Dendritic cell treated with granulocyte-macrophage colony-stimulating factor and Interleukin-4, amounts not matched to agents 40 ng/mL and 50 ng/mL, for 4 days (primary cell): ENCODE measurements at regions not wholly inside any gene's neighbourhood (a gene's known extent, or its start where the extent isn't known, plus 50 kb on each side); places are given as distances from the start of the nearest gene placed in this dataset.
"Not testable (repeated sequence)": the region's sequence is repeated elsewhere in the genome, so short reads cannot be mapped to it uniquely, and the experiment has no call there.

Experiments
- H3K27ac Mint-ChIP-seq: one replicate; pipeline ENCODE4 v1.8.0; 2022; ENCODE audit warnings: mild to moderate bottlenecking, mixed read lengths
- H3K27me3 Mint-ChIP-seq: one replicate; pipeline ENCODE4 v1.8.0; 2022; ENCODE audit warnings: mild to moderate bottlenecking, mixed read lengths
- H3K36me3 Mint-ChIP-seq: one replicate; pipeline ENCODE4 v1.8.0; 2022; ENCODE audit warnings: low read depth, mixed read lengths
- H3K4me1 Mint-ChIP-seq: one replicate; pipeline ENCODE4 v1.8.0; 2022; ENCODE audit warnings: low read depth, mixed read lengths
- H3K4me3 Mint-ChIP-seq: one replicate; pipeline ENCODE4 v1.8.0; 2022; ENCODE audit warnings: mild to moderate bottlenecking, moderate library complexity, mixed read lengths
- H3K9me3 Mint-ChIP-seq: one replicate; pipeline ENCODE4 v1.8.0; 2022; ENCODE audit warnings: mixed read lengths
- intact Hi-C: fragments of 100-400 bp; cut with micrococcal nuclease; formaldehyde crosslinking; loops from one replicate; pipeline ENCODE4 v1.15.0; 2022

DNA sequence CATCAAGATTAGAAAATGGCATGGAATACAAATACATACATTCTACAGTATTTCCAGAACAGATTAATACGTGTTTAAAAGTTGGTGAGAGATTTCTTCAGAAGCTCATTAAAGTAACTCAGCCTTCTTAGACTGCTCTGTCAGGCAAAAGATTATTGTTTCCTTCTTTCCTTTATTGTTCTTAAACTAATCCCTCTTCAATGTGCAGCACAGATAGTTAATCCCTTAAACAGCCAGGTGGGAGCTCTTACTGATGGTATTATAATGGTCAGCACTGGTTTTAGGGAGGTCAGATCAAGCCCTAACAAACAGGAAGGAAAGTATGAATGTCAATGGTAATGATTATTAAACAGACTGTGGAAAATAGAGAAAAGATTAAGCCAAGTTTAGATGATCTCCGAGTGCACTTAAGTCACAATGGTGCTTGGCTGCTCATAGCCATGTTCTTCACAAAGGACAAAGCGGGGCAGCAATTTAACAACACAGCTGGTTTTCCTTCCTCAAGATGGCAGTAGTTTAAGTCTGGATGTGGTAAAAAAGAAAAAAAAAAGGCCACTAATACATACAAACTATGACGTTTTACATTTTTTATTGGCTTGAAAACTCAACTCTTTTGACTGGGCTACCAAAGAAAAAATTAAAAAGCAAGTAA, 992.6 kb downstream of the PCDH9 start:
- H3K4me1 Mint-ChIP-seq, result no peaks in the 10 kb centered on the region
- H3K9me3 Mint-ChIP-seq, result peaks cover 32% of the 10 kb centered on the region
- H3K27me3 Mint-ChIP-seq, result no peaks in the 10 kb centered on the region
- H3K36me3 Mint-ChIP-seq, result no peaks in the 10 kb centered on the region
- intact Hi-C loops, result no loop called here
- no peak overlapping the region for H3K4me3 Mint-ChIP-seq
- no peak overlapping the region for H3K27ac Mint-ChIP-seq

DNA sequence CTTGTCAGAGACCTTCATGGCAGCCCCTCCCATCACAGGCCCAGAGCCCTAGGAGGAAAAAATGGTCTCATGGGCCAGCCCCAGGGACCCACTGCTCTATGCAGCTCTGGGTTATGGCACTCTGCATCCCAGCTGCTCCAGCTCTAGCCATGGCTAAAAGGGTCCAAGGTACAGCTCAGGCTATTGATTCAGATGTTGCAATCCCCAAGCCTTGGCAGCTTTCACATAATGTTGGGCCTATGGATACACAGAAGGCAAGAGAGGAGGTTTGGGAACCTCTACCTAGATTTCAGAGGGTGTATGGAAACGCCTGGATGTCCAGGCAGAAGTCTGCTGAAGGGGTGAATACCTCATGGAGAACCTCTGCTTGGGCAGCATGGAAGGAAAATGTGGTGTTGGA, 996.0 kb downstream of the PCDH9 start:
- H3K27ac Mint-ChIP-seq, result no peak overlapping the region
- H3K9me3 Mint-ChIP-seq, result peaks cover 65% of the 10 kb centered on the region
- H3K36me3 Mint-ChIP-seq, result no peaks in the 10 kb centered on the region
- H3K27me3 Mint-ChIP-seq, result no peaks in the 10 kb centered on the region
- no peak overlapping the region for H3K4me3 Mint-ChIP-seq
- intact Hi-C loops, result no loop called here
- H3K4me1 Mint-ChIP-seq, result no peaks in the 10 kb centered on the region

- intact Hi-C loops, H3K27me3 Mint-ChIP-seq, H3K36me3 Mint-ChIP-seq, H3K4me1 Mint-ChIP-seq, H3K27ac Mint-ChIP-seq, H3K4me3 Mint-ChIP-seq: not testable (repeated sequence)
- peaks cover 87% of the 10 kb centered on the region for H3K9me3 Mint-ChIP-seq
Measured at GRCh38 chr13:66231958-66232357, 998.2 kb downstream of the PCDH9 start.

GRCh38 chr13:66225072-66225471, 1005.1 kb downstream of the PCDH9 start:
- no peaks in the 10 kb centered on the region for H3K4me1 Mint-ChIP-seq
- no peaks in the 10 kb centered on the region for H3K36me3 Mint-ChIP-seq
- H3K4me3 Mint-ChIP-seq, result no peak overlapping the region
- H3K27ac Mint-ChIP-seq, result no peak overlapping the region
- H3K9me3 Mint-ChIP-seq, result peaks cover 43% of the 10 kb centered on the region
- intact Hi-C loops, result no loop called here
- H3K27me3 Mint-ChIP-seq, result no peaks in the 10 kb centered on the region

- Mint-ChIP-seq H3K27me3 (no peaks in the 10 kb centered on the region), H3K9me3 (peaks cover 39% of the 10 kb centered on the region), H3K4me1 (no peaks in the 10 kb centered on the region), H3K27ac (no peak overlapping the region), H3K4me3 (no peak overlapping the region), H3K36me3 (no peaks in the 10 kb centered on the region)
- intact Hi-C loops, result no loop called here
Measured at GRCh38 chr13:66224663-66225062, 1005.5 kb downstream of the PCDH9 start.

DNA sequence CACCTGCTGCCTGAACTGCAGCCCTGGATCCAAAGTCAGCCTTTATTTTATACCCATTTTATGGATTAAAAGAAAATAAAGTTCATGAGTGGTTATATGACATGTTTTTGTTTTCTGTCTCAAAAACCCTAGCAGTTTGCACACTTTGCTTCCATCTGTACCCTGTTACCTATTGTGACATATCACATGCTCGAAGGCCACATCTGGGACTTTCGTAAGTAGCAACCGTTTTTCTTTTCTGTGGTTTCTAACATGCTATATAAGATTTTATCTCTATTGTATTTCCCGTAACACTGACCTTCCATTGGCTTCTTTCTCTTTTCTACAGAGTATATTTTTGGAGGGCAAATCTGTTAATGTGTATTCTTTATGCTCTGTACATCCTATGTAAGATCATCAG, 1007.2 kb downstream of the PCDH9 start:
- H3K9me3 Mint-ChIP-seq, result peaks cover 22% of the 10 kb centered on the region
- no peaks in the 10 kb centered on the region for H3K36me3 Mint-ChIP-seq
- H3K4me3 Mint-ChIP-seq, result no peak overlapping the region
- intact Hi-C loops, result no loop called here
- no peaks in the 10 kb centered on the region for H3K27me3 Mint-ChIP-seq
- H3K4me1 Mint-ChIP-seq, result no peaks in the 10 kb centered on the region
- H3K27ac Mint-ChIP-seq, result no peak overlapping the region

- Mint-ChIP-seq H3K36me3 (no peaks in the 10 kb centered on the region), H3K27ac (no peak overlapping the region), H3K4me3 (no peak overlapping the region), H3K4me1 (no peaks in the 10 kb centered on the region), H3K9me3 (peaks cover 14% of the 10 kb centered on the region), H3K27me3 (no peaks in the 10 kb centered on the region)
- intact Hi-C loops, result no loop called here
Measured at GRCh38 chr13:66222127-66222526, 1008.0 kb downstream of the PCDH9 start.

DNA sequence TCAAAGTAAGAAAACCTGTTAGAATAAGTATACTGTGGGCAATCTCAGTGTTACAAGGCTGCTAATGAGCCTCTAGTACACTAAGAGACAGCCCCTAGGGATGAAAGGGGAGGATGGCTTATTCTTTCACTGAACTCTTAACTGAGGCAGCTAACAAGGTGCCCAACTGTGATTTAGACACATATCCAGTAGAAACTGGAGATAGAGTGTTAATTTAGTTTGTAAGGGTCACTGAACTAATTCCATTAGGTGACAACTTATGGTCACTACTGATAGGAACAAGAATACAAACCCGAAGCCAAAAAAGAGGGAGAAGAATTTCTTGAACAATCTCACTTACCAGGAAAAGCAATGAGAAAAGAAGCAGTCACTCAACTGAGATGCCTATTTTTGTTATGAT, 1010.6 kb downstream of the PCDH9 start:
- intact Hi-C loops, result no loop called here
- no peaks in the 10 kb centered on the region for H3K36me3 Mint-ChIP-seq
- no peaks in the 10 kb centered on the region for H3K4me1 Mint-ChIP-seq
- H3K27ac Mint-ChIP-seq, result no peak overlapping the region
- no peak overlapping the region for H3K4me3 Mint-ChIP-seq
- H3K27me3 Mint-ChIP-seq, result no peaks in the 10 kb centered on the region
- peaks cover 9% of the 10 kb centered on the region for H3K9me3 Mint-ChIP-seq

DNA sequence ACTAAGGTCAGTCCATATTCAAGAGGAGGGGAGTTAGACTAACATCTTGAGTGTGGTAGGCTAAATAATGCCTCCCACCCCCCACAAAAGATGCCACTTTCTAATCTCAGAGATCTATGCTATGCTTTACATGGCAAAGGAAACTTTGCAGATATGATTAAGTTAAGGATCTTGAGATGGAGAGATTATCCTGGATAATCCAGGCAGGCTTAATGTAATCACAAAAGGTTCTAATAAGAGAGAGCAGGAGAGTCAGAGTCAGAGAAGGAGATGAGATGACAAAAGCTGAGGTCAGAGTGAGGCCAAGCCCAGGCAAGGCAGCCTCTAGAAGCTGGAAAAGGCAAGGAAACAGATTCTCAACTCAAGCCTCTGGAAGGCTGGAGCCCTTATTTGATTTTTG, 1011.6 kb downstream of the PCDH9 start:
- Mint-ChIP-seq H3K27me3 (no peaks in the 10 kb centered on the region), H3K27ac (no peak overlapping the region), H3K4me3 (no peak overlapping the region), H3K4me1 (no peaks in the 10 kb centered on the region), H3K9me3 (peaks cover 9% of the 10 kb centered on the region), H3K36me3 (no peaks in the 10 kb centered on the region)
- intact Hi-C loops, result no loop called here

DNA sequence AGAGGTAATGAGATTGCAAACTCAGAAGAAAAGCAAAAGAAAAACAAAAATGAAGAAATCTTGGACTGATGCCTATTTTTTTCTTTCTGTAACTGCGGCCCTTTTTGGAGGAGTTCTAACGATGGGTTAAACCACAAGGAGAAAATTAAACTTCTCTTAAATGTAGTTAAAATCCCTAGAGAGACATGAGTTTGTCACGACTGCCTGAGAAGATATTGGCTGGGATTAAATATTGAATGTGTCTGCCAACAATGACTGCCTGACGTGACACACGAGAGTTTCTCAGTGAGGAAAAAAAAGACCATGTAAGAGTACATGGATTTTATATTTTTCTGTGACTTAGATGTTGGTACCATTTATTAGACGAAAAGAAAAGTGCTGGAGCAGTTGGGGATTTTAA, 1013.4 kb downstream of the PCDH9 start:
- Mint-ChIP-seq H3K9me3 (peaks cover 17% of the 10 kb centered on the region), H3K4me1 (no peaks in the 10 kb centered on the region), H3K27me3 (no peaks in the 10 kb centered on the region), H3K4me3 (no peak overlapping the region), H3K36me3 (no peaks in the 10 kb centered on the region), H3K27ac (no peak overlapping the region)
- intact Hi-C loops, result no loop called here

GRCh38 chr13:66214467-66214866, 1015.7 kb downstream of the PCDH9 start:
- peaks cover 19% of the 10 kb centered on the region for H3K9me3 Mint-ChIP-seq
- H3K4me3 Mint-ChIP-seq, result no peak overlapping the region
- no peaks in the 10 kb centered on the region for H3K36me3 Mint-ChIP-seq
- H3K4me1 Mint-ChIP-seq, result no peaks in the 10 kb centered on the region
- intact Hi-C loops, result no loop called here
- H3K27ac Mint-ChIP-seq, result no peak overlapping the region
- H3K27me3 Mint-ChIP-seq, result no peaks in the 10 kb centered on the region

- Mint-ChIP-seq H3K36me3 (no peaks in the 10 kb centered on the region), H3K27me3 (no peaks in the 10 kb centered on the region), H3K27ac (no peak overlapping the region), H3K4me1 (no peaks in the 10 kb centered on the region), H3K4me3 (no peak overlapping the region), H3K9me3 (peaks cover 19% of the 10 kb centered on the region)
- intact Hi-C loops, result no loop called here
Measured at GRCh38 chr13:66212511-66212910, 1017.6 kb downstream of the PCDH9 start.

GRCh38 chr13:66210677-66211076, 1019.5 kb downstream of the PCDH9 start:
- H3K36me3 Mint-ChIP-seq, result no peaks in the 10 kb centered on the region
- intact Hi-C loops, result no loop called here
- no peaks in the 10 kb centered on the region for H3K4me1 Mint-ChIP-seq
- no peak overlapping the region for H3K4me3 Mint-ChIP-seq
- no peaks in the 10 kb centered on the region for H3K27me3 Mint-ChIP-seq
- H3K27ac Mint-ChIP-seq, result no peak overlapping the region
- peaks cover 26% of the 10 kb centered on the region for H3K9me3 Mint-ChIP-seq

DNA sequence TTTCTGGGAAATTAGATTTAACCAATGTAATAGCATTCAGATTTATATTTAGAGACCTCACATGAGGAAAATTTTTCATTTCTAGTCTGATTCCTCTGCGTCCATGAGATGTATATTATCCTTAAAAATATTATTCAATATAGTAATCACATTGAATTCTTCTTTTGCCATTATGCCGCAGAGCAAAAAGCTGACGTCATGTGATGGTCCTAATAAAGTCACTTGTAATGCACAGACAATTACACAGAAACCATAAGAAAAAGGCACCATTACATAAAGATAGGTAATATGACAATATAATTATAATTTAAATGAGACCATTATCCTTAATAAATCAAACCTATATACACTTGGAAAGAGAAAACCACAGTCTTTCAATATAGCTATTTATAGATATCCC, 1021.5 kb downstream of the PCDH9 start:
- Mint-ChIP-seq H3K4me1 (no peaks in the 10 kb centered on the region), H3K4me3 (no peak overlapping the region), H3K27ac (no peak overlapping the region), H3K27me3 (no peaks in the 10 kb centered on the region), H3K36me3 (no peaks in the 10 kb centered on the region), H3K9me3 (peaks cover 21% of the 10 kb centered on the region)
- intact Hi-C loops, result no loop called here

GRCh38 chr13:66207610-66208009, 1022.5 kb downstream of the PCDH9 start:
- Mint-ChIP-seq H3K9me3 (peaks cover 29% of the 10 kb centered on the region), H3K27me3 (no peaks in the 10 kb centered on the region), H3K4me1 (no peaks in the 10 kb centered on the region), H3K4me3 (no peak overlapping the region), H3K36me3 (no peaks in the 10 kb centered on the region), H3K27ac (no peak overlapping the region)
- intact Hi-C loops, result no loop called here
